Loucy (cell line): ENCODE measurements at regions not wholly inside any gene's neighbourhood (a gene's known extent, or its start where the extent isn't known, plus 50 kb on each side); places are given as distances from the start of the nearest gene placed in this dataset.
A peak's percentile ranks its signal among the peaks of the same experiment; 100 is the strongest.

Source experiments
- H2AFZ ChIP-seq: fragments of 200-600 bp; sonication (generic); 2 replicates; pipeline ENCODE4 v1.6.0; 2016; ENCODE audit warnings: antibody characterized with exemption, mild to moderate bottlenecking, low read length, moderate library complexity
- H3F3A ChIP-seq: fragments of 200-600 bp; 2 replicates; pipeline ENCODE4 v1.6.0; 2016; ENCODE audit warnings: antibody characterized with exemption, low read depth, mild to moderate bottlenecking
- H3K27me3 ChIP-seq: fragments of 200-600 bp; sonication (generic); 2 replicates; pipeline ENCODE4 v1.6.1; 2014; ENCODE audit warnings: low read length, mild to moderate bottlenecking; ENCODE audit not compliant: insufficient read depth, poor library complexity, severe bottlenecking
- H3K36me3 ChIP-seq: fragments of 200-600 bp; sonication (generic); 2 replicates; pipeline ENCODE4 v1.6.1; 2016; ENCODE audit warnings: low read length; ENCODE audit not compliant: insufficient read depth
- H3K4me1 ChIP-seq: fragments of 200-600 bp; sonication (generic); 2 replicates; pipeline ENCODE4 v1.5.1; 2014; ENCODE audit warnings: low read length, mild to moderate bottlenecking; ENCODE audit not compliant: insufficient read depth, poor library complexity, severe bottlenecking
- H3K4me2 ChIP-seq: fragments of 200-600 bp; sonication (generic); 2 replicates; pipeline ENCODE4 v1.6.0; 2014; ENCODE audit warnings: antibody characterized with exemption, low read length, low read depth, mild to moderate bottlenecking; ENCODE audit not compliant: poor library complexity, severe bottlenecking
- H3K4me3 ChIP-seq: fragments of 200-600 bp; sonication (generic); 2 replicates; pipeline ENCODE4 v1.5.1; 2014; ENCODE audit warnings: low read length, mild to moderate bottlenecking, mixed read lengths; ENCODE audit not compliant: poor library complexity, severe bottlenecking
- H3K79me2 ChIP-seq: fragments of 200-600 bp; sonication (generic); 2 replicates; pipeline ENCODE4 v1.6.1; 2014; ENCODE audit warnings: low read length; ENCODE audit not compliant: insufficient read depth
- H3K9ac ChIP-seq: fragments of 200-600 bp; sonication (generic); 2 replicates; pipeline ENCODE4 v1.6.0; 2014; ENCODE audit warnings: mild to moderate bottlenecking, low read depth, low read length, moderate library complexity; ENCODE audit not compliant: poor library complexity, severe bottlenecking
- H3K9me2 ChIP-seq: fragments of 200-600 bp; sonication (generic); replicated peaks from 2 replicates; pipeline ENCODE4 v1.6.1; 2016; ENCODE audit warnings: low read depth, low read length, mixed read lengths
- H3K9me3 ChIP-seq: fragments of 200-600 bp; sonication (generic); 2 replicates; pipeline ENCODE4 v1.6.1; 2014; ENCODE audit warnings: mild to moderate bottlenecking, antibody characterized with exemption, low read length, low read depth; ENCODE audit not compliant: insufficient read depth
- H4K20me1 ChIP-seq: fragments of 200-600 bp; sonication (generic); 2 replicates; pipeline ENCODE4 v1.6.0; 2014; ENCODE audit warnings: antibody characterized with exemption, low read length, mild to moderate bottlenecking; ENCODE audit not compliant: insufficient read depth, poor library complexity, severe bottlenecking
- EZH2phosphoT487 ChIP-seq: fragments of 200-600 bp; IDR thresholded peaks from 2 replicates; pipeline ENCODE4 v1.6.1; 2018; ENCODE audit warnings: antibody characterized with exemption, mild to moderate bottlenecking, moderate library complexity, borderline replicate concordance
- TF ChIP-seq, protein P1 (sequence below): fragments of 200-600 bp; sonication (generic); conservative IDR thresholded peaks from 2 replicates; pipeline ENCODE4 v1.5.1; 2014; ENCODE audit warnings: mild to moderate bottlenecking, antibody characterized with exemption, low read length

DNA sequence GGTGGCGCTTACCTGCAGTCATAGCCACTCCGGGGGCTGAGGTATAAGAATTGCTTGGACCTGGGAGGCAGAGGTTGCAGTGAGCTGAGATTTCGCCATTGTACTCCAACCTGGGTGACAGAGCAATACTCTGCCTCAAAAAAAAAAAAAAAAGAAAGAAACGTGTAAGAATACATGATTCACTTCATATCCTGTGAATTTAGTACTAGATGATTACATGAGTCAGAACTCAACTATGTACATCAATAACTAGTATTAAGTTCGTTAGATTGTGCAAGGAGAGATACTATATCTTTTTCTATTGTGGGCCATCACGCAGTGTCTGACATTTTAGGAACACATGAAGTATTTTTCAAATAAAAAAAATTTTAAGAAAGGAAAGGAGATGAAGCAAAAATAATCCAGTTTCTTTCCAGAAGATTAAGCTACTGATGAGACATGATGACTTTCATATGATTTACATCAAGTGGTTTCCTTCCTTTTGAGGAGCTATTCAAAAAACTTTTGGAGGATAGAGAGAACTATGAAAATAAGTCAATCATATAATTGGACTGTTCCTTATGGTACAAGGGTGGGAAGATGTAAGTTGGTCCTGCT is 64.7 kb upstream of the EXOC1L start:
- TF ChIP-seq, protein P1, sequence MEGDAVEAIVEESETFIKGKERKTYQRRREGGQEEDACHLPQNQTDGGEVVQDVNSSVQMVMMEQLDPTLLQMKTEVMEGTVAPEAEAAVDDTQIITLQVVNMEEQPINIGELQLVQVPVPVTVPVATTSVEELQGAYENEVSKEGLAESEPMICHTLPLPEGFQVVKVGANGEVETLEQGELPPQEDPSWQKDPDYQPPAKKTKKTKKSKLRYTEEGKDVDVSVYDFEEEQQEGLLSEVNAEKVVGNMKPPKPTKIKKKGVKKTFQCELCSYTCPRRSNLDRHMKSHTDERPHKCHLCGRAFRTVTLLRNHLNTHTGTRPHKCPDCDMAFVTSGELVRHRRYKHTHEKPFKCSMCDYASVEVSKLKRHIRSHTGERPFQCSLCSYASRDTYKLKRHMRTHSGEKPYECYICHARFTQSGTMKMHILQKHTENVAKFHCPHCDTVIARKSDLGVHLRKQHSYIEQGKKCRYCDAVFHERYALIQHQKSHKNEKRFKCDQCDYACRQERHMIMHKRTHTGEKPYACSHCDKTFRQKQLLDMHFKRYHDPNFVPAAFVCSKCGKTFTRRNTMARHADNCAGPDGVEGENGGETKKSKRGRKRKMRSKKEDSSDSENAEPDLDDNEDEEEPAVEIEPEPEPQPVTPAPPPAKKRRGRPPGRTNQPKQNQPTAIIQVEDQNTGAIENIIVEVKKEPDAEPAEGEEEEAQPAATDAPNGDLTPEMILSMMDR, result no peak
- TF ChIP-seq EZH2phosphoT487, result no peak

DNA sequence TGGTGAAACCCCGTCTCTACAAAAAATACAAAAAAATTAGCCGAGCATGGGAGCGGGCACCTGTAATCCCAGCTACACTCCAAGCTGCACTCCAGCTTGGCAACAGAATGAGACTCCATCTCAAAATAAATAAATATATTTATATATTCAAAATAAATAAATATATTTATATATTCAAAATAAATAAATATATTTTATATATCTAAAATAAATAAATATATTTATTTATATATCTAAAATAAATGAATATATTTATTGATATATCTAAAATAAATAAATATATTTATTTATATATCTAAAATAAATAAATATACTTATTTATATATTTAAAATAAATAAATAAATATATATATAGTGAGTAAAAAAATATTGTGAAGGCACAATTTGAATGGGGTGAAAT is 63.4 kb upstream of the EXOC1L start:
- H3K4me3 ChIP-seq, result no peak overlapping the region
- H3K9me3 ChIP-seq, result no peaks in the 10 kb centered on the region
- H2AFZ ChIP-seq, result no peak overlapping the region
- H3K4me2 ChIP-seq, result no peak overlapping the region
- no peaks in the 10 kb centered on the region for H3F3A ChIP-seq
- H3K27me3 ChIP-seq, result no peaks in the 10 kb centered on the region
- TF ChIP-seq, protein P1, result no peak
- no peak for TF ChIP-seq EZH2phosphoT487
- no peaks in the 10 kb centered on the region for H3K79me2 ChIP-seq
- no peaks in the 10 kb centered on the region for H3K9me2 ChIP-seq
- no peaks in the 10 kb centered on the region for H3K4me1 ChIP-seq
- H3K9ac ChIP-seq, result no peak overlapping the region
- H3K36me3 ChIP-seq, result no peaks in the 10 kb centered on the region
- no peaks in the 10 kb centered on the region for H4K20me1 ChIP-seq

More for the DNA sequence above, 64.7 kb upstream of the EXOC1L start:
- Histone ChIP-seq H3F3A (no peaks in the 10 kb centered on the region), H4K20me1 (no peaks in the 10 kb centered on the region), H3K4me2 (no peak overlapping the region), H3K9me3 (no peaks in the 10 kb centered on the region), H3K79me2 (no peaks in the 10 kb centered on the region), H3K4me1 (no peaks in the 10 kb centered on the region), H2AFZ (no peak overlapping the region), H3K9ac (no peak overlapping the region), H3K27me3 (no peaks in the 10 kb centered on the region), H3K4me3 (no peak overlapping the region), H3K36me3 (no peaks in the 10 kb centered on the region), H3K9me2 (no peaks in the 10 kb centered on the region)

DNA sequence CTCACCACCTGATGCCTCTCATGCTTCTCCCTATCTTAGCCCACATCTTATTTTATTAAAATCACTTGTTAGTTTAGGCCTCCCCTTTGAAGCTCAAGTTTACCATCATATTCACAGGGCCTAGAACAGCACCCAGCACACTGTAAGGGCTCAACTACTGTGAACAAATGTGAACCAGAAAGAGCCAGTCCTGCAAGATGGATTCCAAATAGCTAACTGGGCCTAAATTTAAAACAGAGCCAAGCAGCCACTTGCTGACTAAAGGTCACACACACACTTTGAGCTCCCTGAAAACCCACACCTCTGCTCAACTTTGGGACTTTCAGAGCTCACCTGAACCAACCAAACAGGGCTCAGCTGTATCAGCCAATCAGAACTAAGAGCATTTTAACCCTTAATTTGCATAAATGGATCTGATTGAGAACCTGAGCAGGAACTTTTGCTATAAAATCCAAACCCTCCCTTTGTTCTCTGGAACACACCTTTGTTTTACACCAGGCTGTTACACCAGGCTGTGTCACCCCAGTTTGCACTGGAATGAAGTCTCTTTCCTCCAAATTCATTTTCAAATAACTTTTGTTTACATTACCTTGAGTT is 62.1 kb upstream of the EXOC1L start:
- Histone ChIP-seq H3K4me1 (no peaks in the 10 kb centered on the region), H3K9me3 (no peaks in the 10 kb centered on the region), H3K9ac (no peak overlapping the region), H3K36me3 (no peaks in the 10 kb centered on the region), H4K20me1 (no peaks in the 10 kb centered on the region), H2AFZ (peak overlapping the region; percentile 77), H3K4me2 (no peak overlapping the region), H3K27me3 (no peaks in the 10 kb centered on the region), H3K79me2 (no peaks in the 10 kb centered on the region), H3K9me2 (no peaks in the 10 kb centered on the region), H3K4me3 (no peak overlapping the region), H3F3A (no peaks in the 10 kb centered on the region)
- TF ChIP-seq, protein P1, result no peak
- no peak for TF ChIP-seq EZH2phosphoT487
